B cell (primary cell): ENCODE measurements at regions not wholly inside any gene's neighbourhood (a gene's known extent, or its start where the extent isn't known, plus 50 kb on each side); places are given as distances from the start of the nearest gene placed in this dataset.

Source experiments
- ATAC-seq: fragments of 200-7000 bp; cut with Tn5 transposase; one replicate; pipeline ENCODE4 v1.10.0; 2021; ENCODE audit warnings: low read depth, mild to moderate bottlenecking, moderate number of reproducible peaks, moderate library complexity
- CTCF ChIA-PET: fragments of 350-600 bp; sonication (Branson Sonifier 250); formaldehyde crosslinking; loops from one replicate; lab custom pipeline; 2021; ENCODE audit warnings: antibody characterized with exemption, inconsistent platforms; lab: Charles Lee
- POLR2A ChIA-PET: fragments of 350-600 bp; sonication (Branson Sonifier 250); formaldehyde crosslinking; loops from one replicate; lab custom pipeline; 2021; ENCODE audit warnings: antibody characterized with exemption; lab: Charles Lee
- DNase-seq: peaks from one replicate; pipeline ENCODE4 v3.0.0; 2013
- H2AFZ ChIP-seq: 2 replicates; pipeline ENCODE4 v1.6.1; 2012; ENCODE audit warnings: mild to moderate bottlenecking, low read depth, low read length; ENCODE audit not compliant: insufficient read depth, poor library complexity, severe bottlenecking
- H3K27ac ChIP-seq, 2 donors: 1 replicate in 1 of 2; 2 replicates in 1 of 2; pipeline ENCODE4 v1.5.1; 2012 to 2013; ENCODE audit warnings: low read length in 2 of 2, mild to moderate bottlenecking in 2 of 2, moderate library complexity in 1 of 2
- H3K27me3 ChIP-seq, 4 experiments: fragments of 200-600 bp in 1 of 4; sonication (generic) in 1 of 4; replicated peaks in 1 of 4; 1 replicate in 2 of 4; 2 replicates in 2 of 4; pipeline versions ENCODE4 v1.6.1 to v1.7.0; 2013 to 2016; ENCODE audit warnings: low read length in 3 of 4, mild to moderate bottlenecking in 2 of 4, mixed read lengths in 1 of 4, moderate library complexity in 1 of 4; ENCODE audit not compliant: insufficient read depth in 4 of 4, control insufficient read depth in 3 of 4; ENCODE audit errors: control extremely low read depth in 1 of 4
- H3K36me3 ChIP-seq, 2 experiments: replicated peaks in 1 of 2; 1 replicate in 1 of 2; 2 replicates in 1 of 2; pipeline versions ENCODE4 v1.6.1 to v1.7.1; 2013; ENCODE audit warnings: low read length in 1 of 2; ENCODE audit not compliant: insufficient read depth in 2 of 2, control insufficient read depth in 1 of 2; ENCODE audit errors: control extremely low read depth in 1 of 2, extremely low read depth in 1 of 2
- H3K4me1 ChIP-seq, 2 donors: fragments of 200-600 bp in 1 of 2; sonication (generic) in 1 of 2; 1 replicate in 1 of 2; 2 replicates in 1 of 2; pipeline versions ENCODE4 v1.5.1 to v1.6.1; 2013 to 2017; ENCODE audit warnings: low read length in 2 of 2; ENCODE audit not compliant: control insufficient read depth in 2 of 2, insufficient read depth in 2 of 2
- H3K4me2 ChIP-seq: replicated peaks from 2 replicates; pipeline ENCODE3; 2012; ENCODE audit warnings: mild to moderate bottlenecking, low read depth, low read length; ENCODE audit not compliant: poor library complexity, severe bottlenecking
- H3K4me3 ChIP-seq, 5 experiments: fragments of 200-600 bp in 1 of 5; sonication (generic) in 1 of 5; 1 replicate in 3 of 5; 2 replicates in 2 of 5; pipeline versions ENCODE4 v1.5.1 to v1.7.0; 2011 to 2016; ENCODE audit warnings: low read length in 4 of 5, mild to moderate bottlenecking in 4 of 5, low read depth in 2 of 5, control low read depth in 1 of 5, moderate library complexity in 1 of 5; ENCODE audit not compliant: insufficient read depth in 1 of 5; ENCODE audit errors: control extremely low read depth in 1 of 5, extremely low read depth in 1 of 5
- H3K79me2 ChIP-seq: fragments of 200-600 bp; sonication (generic); one replicate; pipeline ENCODE4 v1.6.0; 2016; ENCODE audit warnings: low read length; ENCODE audit not compliant: control insufficient read depth, insufficient read depth
- H3K9ac ChIP-seq: fragments of 200-600 bp; sonication (generic); 2 replicates; pipeline ENCODE4 v1.6.1; 2017; ENCODE audit warnings: mild to moderate bottlenecking, low read length, moderate library complexity
- H3K9me3 ChIP-seq, 3 donors: one replicate each; pipeline versions ENCODE4 v1.6.1 to v1.7.1; 2013; ENCODE audit warnings: low read length in 2 of 3; ENCODE audit not compliant: control insufficient read depth in 2 of 3, insufficient read depth in 1 of 3; ENCODE audit errors: control extremely low read depth in 1 of 3
- H4K20me1 ChIP-seq: 2 replicates; pipeline ENCODE4 v1.6.0; 2012; ENCODE audit warnings: mild to moderate bottlenecking, low read length; ENCODE audit not compliant: insufficient read depth, control insufficient read depth, poor library complexity, severe bottlenecking
- H3K27ac Mint-ChIP-seq: one replicate; pipeline ENCODE4 v1.8.0; 2021; ENCODE audit warnings: mixed read lengths
- H3K27me3 Mint-ChIP-seq: one replicate; pipeline ENCODE4 v1.8.0; 2021; ENCODE audit warnings: mixed read lengths
- H3K4me1 Mint-ChIP-seq: one replicate; pipeline ENCODE4 v1.8.0; 2021; ENCODE audit warnings: mixed read lengths
- H3K4me3 Mint-ChIP-seq: one replicate; pipeline ENCODE4 v1.8.0; 2021; ENCODE audit warnings: mixed read lengths
- H3K9me3 Mint-ChIP-seq: one replicate; pipeline ENCODE4 v1.8.0; 2022; ENCODE audit warnings: mixed read lengths; ENCODE audit not compliant: insufficient read depth
- CTCF ChIP-seq: fragments of 200-600 bp; IDR thresholded peaks from one replicate; pipeline ENCODE4 v1.8.0; 2022; ENCODE audit warnings: antibody characterized with exemption, mild to moderate bottlenecking
- EZH2 ChIP-seq: IDR thresholded peaks from 2 replicates; pipeline ENCODE4 v1.6.1; 2012; ENCODE audit warnings: borderline replicate concordance, low read depth, mild to moderate bottlenecking, moderate library complexity, low read length; ENCODE audit not compliant: insufficient read depth, poor library complexity, severe bottlenecking
- WGBS: methylation state at CpG from one replicate; pipeline ENCODE4 v1.1.5; 2013; ENCODE audit warnings: missing lambda C conversion rate; ENCODE audit not compliant: insufficient coverage; 5-methylcytosine and 5-hydroxymethylcytosine counted together
- intact Hi-C: fragments of 100-400 bp; cut with micrococcal nuclease; formaldehyde crosslinking; loops from one replicate; pipeline ENCODE4 v1.10.0; 2022

- CTCF ChIA-PET, result interaction anchor here (0.7 kb wide), 1 partner anchor 38 kb away, joined by 3 read pairs; no protein-coding TSS in a partner anchor
- no CpG with 5 or more reads among the region's 1 CpG for WGBS
- no peaks in the 10 kb centered on the region for H3K36me3 ChIP-seq
- peaks cover 0 to 20% (median 11%) of the 10 kb centered on the region in 3 donors for H3K9me3 ChIP-seq
- H2AFZ ChIP-seq, result no peak overlapping the region
- no peak overlapping the region for H3K9ac ChIP-seq
- no peak overlapping the region for H3K4me2 ChIP-seq
- Mint-ChIP-seq H3K4me1 (peaks cover 17% of the 10 kb centered on the region), H3K27me3 (no peaks in the 10 kb centered on the region), H3K4me3 (no peak overlapping the region), H3K9me3 (no peaks in the 10 kb centered on the region), H3K27ac (no peak overlapping the region)
- no peaks in the 10 kb centered on the region for H4K20me1 ChIP-seq
- POLR2A ChIA-PET, result no interaction called here
- intact Hi-C loops, result no loop called here
- no peaks in the 10 kb centered on the region for H3K27me3 ChIP-seq
- H3K4me3 ChIP-seq, result no peak overlapping the region
- DNase-seq (no peak), ATAC-seq (no peak)
- H3K4me1 ChIP-seq, result peaks cover 6 to 9% of the 10 kb centered on the region in 2 donors
- no peak for TF ChIP-seq CTCF
- TF ChIP-seq EZH2, result no peak
- no peaks in the 10 kb centered on the region for H3K79me2 ChIP-seq
- H3K27ac ChIP-seq, result no peak overlapping the region
Measured at GRCh38 chr12:46534327-46534840, 161.8 kb upstream of the SLC38A2 start.

DNA sequence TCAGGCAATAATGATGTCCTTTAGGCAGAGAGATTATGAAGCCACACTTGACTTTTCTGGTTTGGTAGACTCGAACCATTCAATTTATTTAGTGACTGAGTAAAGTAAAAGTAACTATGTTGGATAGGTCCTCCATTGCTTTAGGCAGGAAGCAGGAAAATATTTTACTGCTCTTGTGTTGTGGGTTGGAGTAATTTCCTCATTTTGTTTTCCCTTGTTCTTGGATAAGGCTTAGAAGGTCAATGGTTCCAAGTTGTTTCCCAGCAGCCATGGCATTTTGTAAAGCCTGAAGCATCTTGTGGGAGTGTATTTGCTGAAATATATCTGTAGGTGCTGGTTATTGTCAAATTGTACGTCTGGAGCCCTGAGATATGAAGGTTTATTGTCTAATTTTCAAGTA lies 161.2 kb upstream of the SLC38A2 start:
- DNase-seq, result no peak
- H3K36me3 ChIP-seq, result no peaks in the 10 kb centered on the region
- no peak overlapping the region for H3K9ac ChIP-seq
- no peaks in the 10 kb centered on the region for H4K20me1 ChIP-seq
- TF ChIP-seq CTCF, result no peak
- no peaks in the 10 kb centered on the region for H3K27me3 Mint-ChIP-seq
- no peak overlapping the region for H3K4me3 ChIP-seq
- H2AFZ ChIP-seq, result no peak overlapping the region
- H3K4me3 Mint-ChIP-seq, result no peak overlapping the region
- H3K9me3 ChIP-seq, result peaks cover 0 to 20% (median 11%) of the 10 kb centered on the region in 3 donors
- intact Hi-C loops, result no loop called here
- no peak overlapping the region for H3K4me2 ChIP-seq
- ChIA-PET CTCF (no interaction called here), POLR2A (no interaction called here)
- H3K27ac Mint-ChIP-seq, result no peak overlapping the region
- peaks cover under 1% of the 10 kb centered on the region for H3K9me3 Mint-ChIP-seq
- ATAC-seq, result no peak
- H3K4me1 ChIP-seq, result peaks cover 6 to 9% of the 10 kb centered on the region in 2 donors
- no peaks in the 10 kb centered on the region for H3K27me3 ChIP-seq
- WGBS, result no CpG with 5 or more reads among the region's 2 CpGs
- no peak overlapping the region for H3K27ac ChIP-seq
- peaks cover 13% of the 10 kb centered on the region for H3K4me1 Mint-ChIP-seq
- H3K79me2 ChIP-seq, result no peaks in the 10 kb centered on the region
